GM20000 (cell line): ENCODE measurements at regions not wholly inside any gene's neighbourhood (a gene's known extent, or its start where the extent isn't known, plus 50 kb on each side); places are given as distances from the start of the nearest gene placed in this dataset.

Experiments used
- DNase-seq: peaks from one replicate; pipeline ENCODE4 v3.0.0; 2012; ENCODE audit warnings: low spot score
- TF ChIP-seq, protein P1 (sequence below): IDR thresholded peaks from 2 replicates; pipeline ENCODE4 v1.5.1; 2012; ENCODE audit warnings: mild to moderate bottlenecking, control low read depth; ENCODE audit errors: extremely low read depth, missing control alignments

DNA sequence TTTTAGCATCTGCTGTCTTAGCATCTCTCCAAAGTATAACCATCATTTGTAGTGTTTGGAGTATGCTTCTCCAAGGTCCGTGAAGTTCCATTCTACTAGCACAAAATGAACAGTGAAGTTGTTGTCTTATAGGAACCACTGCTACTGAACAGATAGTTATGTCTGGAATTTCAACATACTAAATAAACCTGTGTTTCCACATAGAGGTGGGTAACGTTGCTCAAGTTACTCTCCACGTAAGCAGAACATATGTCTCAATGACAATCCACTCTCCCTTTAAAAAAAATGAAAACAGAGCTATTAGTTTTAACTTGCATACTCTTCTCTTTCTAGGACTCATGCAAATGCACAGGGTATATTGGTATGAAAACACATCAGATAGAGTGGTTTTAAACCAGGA, 184.3 kb upstream of the TRPC4 start:
- no peak for DNase-seq
- TF ChIP-seq, protein P1, sequence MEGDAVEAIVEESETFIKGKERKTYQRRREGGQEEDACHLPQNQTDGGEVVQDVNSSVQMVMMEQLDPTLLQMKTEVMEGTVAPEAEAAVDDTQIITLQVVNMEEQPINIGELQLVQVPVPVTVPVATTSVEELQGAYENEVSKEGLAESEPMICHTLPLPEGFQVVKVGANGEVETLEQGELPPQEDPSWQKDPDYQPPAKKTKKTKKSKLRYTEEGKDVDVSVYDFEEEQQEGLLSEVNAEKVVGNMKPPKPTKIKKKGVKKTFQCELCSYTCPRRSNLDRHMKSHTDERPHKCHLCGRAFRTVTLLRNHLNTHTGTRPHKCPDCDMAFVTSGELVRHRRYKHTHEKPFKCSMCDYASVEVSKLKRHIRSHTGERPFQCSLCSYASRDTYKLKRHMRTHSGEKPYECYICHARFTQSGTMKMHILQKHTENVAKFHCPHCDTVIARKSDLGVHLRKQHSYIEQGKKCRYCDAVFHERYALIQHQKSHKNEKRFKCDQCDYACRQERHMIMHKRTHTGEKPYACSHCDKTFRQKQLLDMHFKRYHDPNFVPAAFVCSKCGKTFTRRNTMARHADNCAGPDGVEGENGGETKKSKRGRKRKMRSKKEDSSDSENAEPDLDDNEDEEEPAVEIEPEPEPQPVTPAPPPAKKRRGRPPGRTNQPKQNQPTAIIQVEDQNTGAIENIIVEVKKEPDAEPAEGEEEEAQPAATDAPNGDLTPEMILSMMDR: no peak

DNA sequence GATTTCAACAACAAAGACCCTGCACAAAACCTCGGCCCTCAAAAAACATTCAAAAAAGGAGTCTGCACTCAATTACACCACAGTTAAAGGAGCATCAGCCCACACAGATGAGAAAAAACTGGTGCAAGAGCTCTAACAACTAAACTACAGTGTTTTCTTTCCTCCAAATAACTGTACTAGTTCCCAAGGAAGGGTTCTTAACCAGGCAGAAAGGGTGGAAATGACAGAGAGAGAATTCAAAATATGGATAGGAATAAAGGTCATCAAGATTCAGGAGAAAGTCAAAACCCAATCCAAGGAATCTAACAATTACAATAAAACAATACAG, 176.4 kb upstream of the TRPC4 start:
- no peak for DNase-seq
- TF ChIP-seq, protein P1: no peak

DNA sequence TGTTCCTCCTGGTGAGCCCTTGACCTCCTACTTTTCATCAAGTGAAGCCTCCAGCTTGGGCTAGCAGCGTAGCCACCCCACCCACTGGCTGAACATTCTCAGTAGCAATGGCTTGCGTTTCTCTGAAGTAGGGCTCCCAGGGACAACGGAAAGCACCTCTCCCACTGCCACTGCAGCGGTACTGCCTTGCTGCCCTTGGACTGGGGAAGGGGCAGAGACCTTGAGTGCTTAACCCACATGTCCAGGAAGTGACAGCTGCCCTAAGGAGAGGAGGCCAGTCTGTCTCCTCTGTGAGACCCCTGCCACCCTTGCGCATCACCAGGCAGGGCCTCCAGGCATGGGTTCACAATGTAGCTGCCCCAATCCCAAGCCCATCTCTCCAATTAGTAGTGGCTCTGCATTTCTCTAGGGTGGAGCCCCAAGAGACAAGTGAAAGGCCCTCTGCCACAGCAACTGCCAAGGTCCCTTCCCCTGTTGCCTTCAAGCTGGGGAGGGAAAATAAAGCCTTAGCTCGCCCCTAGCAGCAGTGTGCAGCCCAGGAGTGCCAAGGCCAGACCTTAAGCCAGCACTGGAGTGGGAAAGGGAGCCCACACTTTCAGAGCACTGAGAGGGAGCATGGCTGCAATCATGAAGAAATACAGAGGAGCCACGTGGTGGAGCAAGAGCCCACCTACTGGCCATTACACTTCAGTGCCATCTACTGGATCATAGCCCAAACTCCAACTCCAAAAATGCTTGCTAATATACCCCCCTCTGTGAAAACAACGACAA, 175.9 kb upstream of the TRPC4 start:
- DNase-seq: no peak
- TF ChIP-seq, protein P1: no peak

DNA sequence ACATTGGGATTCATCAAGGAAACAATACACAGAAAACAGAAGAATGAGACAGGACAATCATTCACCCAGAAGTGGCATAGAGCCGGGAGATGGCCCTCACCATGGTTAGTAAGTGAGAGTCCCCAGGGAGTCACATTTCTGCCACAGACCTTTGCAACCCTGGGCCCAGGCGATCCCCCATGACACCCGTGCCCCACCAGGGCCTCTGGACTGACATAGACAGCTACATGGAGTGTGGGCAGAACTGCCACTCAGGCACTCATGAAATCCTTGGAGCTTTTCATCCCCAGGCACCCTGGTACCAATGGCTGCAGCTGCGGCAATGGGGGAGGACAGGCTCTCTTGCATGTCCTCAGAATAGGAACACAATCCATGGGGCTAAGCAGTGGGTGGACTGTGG, 174.5 kb upstream of the TRPC4 start:
- TF ChIP-seq, protein P1: no peak
- no peak for DNase-seq

DNA sequence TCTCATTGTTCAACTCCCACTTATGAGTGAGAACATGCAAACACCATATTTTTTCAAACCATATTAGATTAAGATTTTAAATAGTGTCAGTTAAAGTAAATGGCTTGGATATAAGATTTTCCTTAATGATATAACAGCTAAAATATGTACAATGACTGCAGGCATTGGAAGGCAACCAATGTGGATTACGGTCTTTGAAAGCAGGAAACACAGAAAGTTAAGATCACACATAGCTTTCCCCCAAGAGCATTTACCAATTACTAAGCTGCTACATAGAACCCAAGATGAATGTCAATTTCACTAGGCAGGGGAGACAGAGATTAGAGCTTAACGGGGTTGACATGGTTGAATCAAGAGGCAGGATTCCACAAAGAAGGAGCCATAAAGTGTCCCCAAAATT, 173.2 kb upstream of the TRPC4 start:
- TF ChIP-seq, protein P1: no peak
- no peak for DNase-seq

DNA sequence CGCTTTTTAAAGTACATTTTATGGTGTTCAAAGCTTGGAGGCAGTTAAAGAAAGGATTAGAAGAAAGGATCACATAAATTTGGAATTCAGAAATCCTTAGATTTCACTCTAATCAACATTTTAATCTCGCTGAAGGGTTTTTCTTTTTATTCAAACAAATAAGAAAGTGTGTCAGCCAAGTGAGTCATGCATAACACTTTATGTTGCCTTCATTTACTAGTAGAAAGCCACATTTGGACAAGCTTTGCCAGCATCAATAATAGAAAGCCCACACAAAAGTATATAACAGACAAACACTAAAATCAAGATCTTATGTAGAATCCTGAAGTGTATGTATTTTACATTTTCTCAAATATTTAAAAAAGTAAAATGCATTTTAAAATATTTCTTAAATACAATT, 154.9 kb upstream of the TRPC4 start:
- DNase-seq: no peak
- TF ChIP-seq, protein P1: no peak

DNA sequence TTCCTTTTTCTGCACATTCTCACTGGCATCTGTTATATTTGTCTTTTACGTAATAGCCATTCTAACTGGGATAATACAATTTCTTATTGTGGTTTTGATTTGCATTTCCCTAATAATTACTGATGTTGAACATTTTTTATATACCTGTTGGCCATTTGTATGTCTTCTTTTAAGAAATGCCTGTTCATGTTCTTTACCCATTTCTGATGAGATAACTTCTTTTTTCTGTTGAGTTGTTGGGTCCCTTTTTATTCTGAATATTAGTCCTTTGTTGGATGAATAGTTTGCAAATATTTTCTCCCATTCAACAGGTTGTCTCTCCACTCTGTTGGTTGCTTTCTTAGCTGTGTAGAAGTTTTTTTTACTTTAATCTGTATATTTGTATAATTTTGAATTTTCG, 147.7 kb upstream of the TRPC4 start:
- no peak for DNase-seq
- TF ChIP-seq, protein P1: no peak
